HepG2 (cell line): ENCODE measurements at regions not wholly inside any gene's neighbourhood (a gene's known extent, or its start where the extent isn't known, plus 50 kb on each side); places are given as distances from the start of the nearest gene placed in this dataset.

Experiments used
- ATAC-seq: fragments of 200-7000 bp; cut with Tn5 transposase; 3 replicates; pipeline ENCODE4 v1.9.1; 2020; ENCODE audit warnings: mild to moderate bottlenecking, moderate library complexity
- BruUV-seq: library from RNA; stranded (reverse); fragments of 400-500 nt; replicated peaks from 2 replicates; lab custom pipeline; 2021; lab: Mats Ljungman, UMichigan
- CTCF ChIA-PET: fragments of 300-600 bp; formaldehyde crosslinking; extraction: SDS; loops from one replicate; lab custom pipeline; 2021; ENCODE audit warnings: low total read pairs, inconsistent platforms, low intra/inter-chr PET ratio; lab: Yijun Ruan, JAX
- POLR2A ChIA-PET: fragments of 350-600 bp; sonication (Branson Sonifier 250); formaldehyde crosslinking; loops from one replicate; lab custom pipeline; 2020; ENCODE audit warnings: antibody characterized with exemption, inconsistent platforms; lab: Yijun Ruan, JAX
- DNase-seq: peaks from one replicate; pipeline ENCODE4 v3.0.0-alpha.2; 2015; ENCODE audit warnings: low spot score
- FAIRE-seq: peaks from 3 replicates; lab custom pipeline; 2011; peaks lifted over from hg19 to GRCh38; lab: Jason Lieb, UNC
- H2AFZ ChIP-seq: one replicate; pipeline ENCODE4 v1.6.1; 2011; ENCODE audit warnings: low read length, inconsistent platforms
- H3K27ac ChIP-seq: fragments of 300-600 bp; 3 replicates; pipeline ENCODE4 v1.8.0; 2011; ENCODE audit warnings: mixed run types, mild to moderate bottlenecking, mixed read lengths, low read length, inconsistent platforms; ENCODE audit not compliant: insufficient read depth; ENCODE audit errors: extremely low read length
- H3K27me3 ChIP-seq, 2 experiments: fragments of 200-600 bp in 1 of 2; 2 replicates in 1 of 2; 3 replicates in 1 of 2; pipeline versions ENCODE4 v1.6.0 to v1.8.0; 2011; ENCODE audit warnings: low read length in 2 of 2, mild to moderate bottlenecking in 2 of 2, moderate library complexity in 2 of 2, inconsistent platforms in 1 of 2; ENCODE audit not compliant: insufficient read depth in 2 of 2, control insufficient read depth in 1 of 2
- H3K36me3 ChIP-seq, 2 experiments: fragments of 200-600 bp in 1 of 2; replicated peaks in 1 of 2; 2 replicates in 1 of 2; 3 replicates in 1 of 2; pipeline versions ENCODE4 v1.5.1 to v1.8.0; 2011; ENCODE audit warnings: low read length in 2 of 2, inconsistent platforms in 1 of 2; ENCODE audit not compliant: insufficient read depth in 2 of 2, control insufficient read depth in 1 of 2
- H3K4me1 ChIP-seq: 2 replicates; pipeline ENCODE4 v1.5.1; 2012; ENCODE audit warnings: low read length, inconsistent platforms; ENCODE audit not compliant: insufficient read depth
- H3K4me2 ChIP-seq: 2 replicates; pipeline ENCODE4 v1.6.0; 2011; ENCODE audit warnings: low read depth, low read length, inconsistent platforms
- H3K4me3 ChIP-seq, 3 experiments: fragments of 200-600 bp in 1 of 3; sonication (generic), shearing (Covaris generic) in 1 of 3; replicated peaks in 1 of 3; 2 replicates each; pipeline ENCODE4 v1.5.1; 2011 to 2016; ENCODE audit warnings: low read length in 3 of 3, inconsistent platforms in 2 of 3, low read depth in 2 of 3, mild to moderate bottlenecking in 2 of 3, control low read depth in 1 of 3, mixed read lengths in 1 of 3; ENCODE audit not compliant: insufficient read depth in 1 of 3
- H3K79me2 ChIP-seq: one replicate; pipeline ENCODE4 v1.6.1; 2011; ENCODE audit warnings: low read length, inconsistent platforms; ENCODE audit not compliant: insufficient read depth
- H3K9ac ChIP-seq: 2 replicates; pipeline ENCODE4 v1.6.0; 2011; ENCODE audit warnings: mild to moderate bottlenecking, low read depth, low read length, inconsistent platforms; ENCODE audit not compliant: insufficient read depth
- H3K9me3 ChIP-seq: 2 replicates; pipeline ENCODE4 v1.5.1; 2012; ENCODE audit warnings: mild to moderate bottlenecking, low read length
- H4K20me1 ChIP-seq: 2 replicates; pipeline ENCODE4 v1.6.0; 2011; ENCODE audit warnings: inconsistent platforms, mild to moderate bottlenecking, low read length, moderate library complexity; ENCODE audit not compliant: insufficient read depth
- ARNTL ChIP-seq: sonication (generic); formaldehyde crosslinking; IDR thresholded peaks from 2 replicates; pipeline ENCODE4 v1.4.0; 2020; ENCODE audit warnings: mild to moderate bottlenecking, missing genetic modification reagents
- CEBPB ChIP-seq: IDR thresholded peaks from 2 replicates; pipeline ENCODE4 v1.6.1; 2011; ENCODE audit warnings: low read depth, low read length, improper control_type of control experiment, borderline replicate concordance
- CEBPG ChIP-seq: IDR thresholded peaks from 2 replicates; pipeline ENCODE4 v1.6.1; 2016
- ERF ChIP-seq: IDR thresholded peaks from 2 replicates; pipeline ENCODE4 v1.6.1; 2018; ENCODE audit warnings: missing biosample characterization, missing genetic modification reagents
- FOSL2 ChIP-seq: sonication (generic); formaldehyde crosslinking; IDR thresholded peaks from 2 replicates; pipeline ENCODE4 v1.4.0; 2020; ENCODE audit warnings: missing genetic modification reagents
- HDAC1 ChIP-seq: sonication (generic); formaldehyde crosslinking; IDR thresholded peaks from 2 replicates; pipeline ENCODE4 v1.5.1; 2020; ENCODE audit warnings: mild to moderate bottlenecking, missing genetic modification reagents
- HMG20A ChIP-seq: IDR thresholded peaks from 2 replicates; pipeline ENCODE4 v1.6.1; 2016; ENCODE audit warnings: borderline replicate concordance
- JUND ChIP-seq: sonication (generic); formaldehyde crosslinking; IDR thresholded peaks from 2 replicates; pipeline ENCODE4 v1.8.0; 2022; ENCODE audit warnings: mild to moderate bottlenecking, missing genetic modification reagents
- MAFF ChIP-seq: IDR thresholded peaks from 2 replicates; pipeline ENCODE4 v1.6.1; 2011; ENCODE audit warnings: low read depth, low read length, improper control_type of control experiment
- PAF1 ChIP-seq: IDR thresholded peaks from 2 replicates; pipeline ENCODE4 v1.6.1; 2016; ENCODE audit warnings: missing genetic modification reagents, missing compliant biosample characterization
- RFX5 ChIP-seq: IDR thresholded peaks from 2 replicates; pipeline ENCODE4 v1.6.1; 2011; ENCODE audit warnings: low read depth, low read length, improper control_type of control experiment
- ZNF263 ChIP-seq: sonication (generic); formaldehyde crosslinking; IDR thresholded peaks from 2 replicates; pipeline ENCODE4 v1.4.0; 2020; ENCODE audit warnings: missing genetic modification reagents
- ZNF572 ChIP-seq: sonication (generic); formaldehyde crosslinking; IDR thresholded peaks from 2 replicates; pipeline ENCODE4 v1.5.1; 2020; ENCODE audit warnings: mild to moderate bottlenecking, missing genetic modification reagents
- ZNF652 ChIP-seq: IDR thresholded peaks from 2 replicates; pipeline ENCODE4 v1.6.1; 2016; ENCODE audit warnings: low read depth, borderline replicate concordance
- WGBS: methylation state at CpG from one replicate; pipeline ENCODE4 v1.1.6; 2017; ENCODE audit warnings: low lambda C conversion rate; 5-methylcytosine and 5-hydroxymethylcytosine counted together
- in situ Hi-C: cut with HindIII; loops from 2 replicates; pipeline ENCODE4 v1.10.0; 2017; ENCODE audit warnings: low pct_unique_long_range_greater_than_20kb; ENCODE audit not compliant: extremely low pct_ligation_motif_present
- intact Hi-C: fragments of 100-400 bp; cut with micrococcal nuclease; formaldehyde crosslinking; loops from one replicate; pipeline ENCODE4 v1.10.0; 2022; ENCODE audit not compliant: unreplicated experiment
- TF ChIP-seq, protein P1 (sequence below): sonication (generic); formaldehyde crosslinking; IDR thresholded peaks from 2 replicates; pipeline ENCODE4 v1.4.0; 2020; ENCODE audit warnings: mild to moderate bottlenecking, missing genetic modification reagents, borderline replicate concordance
- TF ChIP-seq, protein P2 (sequence below): fragments of 450-650 bp; IDR thresholded peaks from 2 replicates; pipeline ENCODE4 v1.6.1; 2016

- intact Hi-C loops, result no loop called here
- Histone ChIP-seq H3K4me3 (no peak overlapping the region), H3K27ac (no peak overlapping the region), H2AFZ (no peak overlapping the region), H3K4me2 (no peak overlapping the region), H3K9ac (no peak overlapping the region), H3K9me3 (no peaks in the 10 kb centered on the region), H3K36me3 (no peaks in the 10 kb centered on the region), H3K4me1 (no peaks in the 10 kb centered on the region), H3K79me2 (no peaks in the 10 kb centered on the region), H3K27me3 (no peaks in the 10 kb centered on the region; a peak in 1 of 5 replicates), H4K20me1 (no peaks in the 10 kb centered on the region)
- CTCF ChIA-PET, result no interaction called here
- FAIRE-seq (no peak), DNase-seq (no peak), ATAC-seq (no peak)
- TF ChIP-seq, protein P1, sequence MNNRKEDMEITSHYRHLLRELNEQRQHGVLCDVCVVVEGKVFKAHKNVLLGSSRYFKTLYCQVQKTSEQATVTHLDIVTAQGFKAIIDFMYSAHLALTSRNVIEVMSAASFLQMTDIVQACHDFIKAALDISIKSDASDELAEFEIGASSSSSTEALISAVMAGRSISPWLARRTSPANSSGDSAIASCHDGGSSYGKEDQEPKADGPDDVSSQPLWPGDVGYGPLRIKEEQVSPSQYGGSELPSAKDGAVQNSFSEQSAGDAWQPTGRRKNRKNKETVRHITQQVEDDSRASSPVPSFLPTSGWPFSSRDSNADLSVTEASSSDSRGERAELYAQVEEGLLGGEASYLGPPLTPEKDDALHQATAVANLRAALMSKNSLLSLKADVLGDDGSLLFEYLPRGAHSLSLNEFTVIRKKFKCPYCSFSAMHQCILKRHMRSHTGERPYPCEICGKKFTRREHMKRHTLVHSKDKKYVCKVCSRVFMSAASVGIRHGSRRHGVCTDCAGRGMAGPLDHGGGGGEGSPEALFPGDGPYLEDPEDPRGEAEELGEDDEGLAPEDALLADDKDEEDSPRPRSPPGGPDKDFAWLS (CRISPR knock-in tag), result no peak
- no peak for TF ChIP-seq ZNF572
- no TSS peak for BruUV-seq
- POLR2A ChIA-PET, result no interaction called here
- 10% methylated on average over 6 of the region's 6 CpGs for WGBS
- in situ Hi-C loops, result no loop called here
Observed at GRCh38 chr3:107988460-107989175, 102.2 kb downstream of the CD47 start.

DNA sequence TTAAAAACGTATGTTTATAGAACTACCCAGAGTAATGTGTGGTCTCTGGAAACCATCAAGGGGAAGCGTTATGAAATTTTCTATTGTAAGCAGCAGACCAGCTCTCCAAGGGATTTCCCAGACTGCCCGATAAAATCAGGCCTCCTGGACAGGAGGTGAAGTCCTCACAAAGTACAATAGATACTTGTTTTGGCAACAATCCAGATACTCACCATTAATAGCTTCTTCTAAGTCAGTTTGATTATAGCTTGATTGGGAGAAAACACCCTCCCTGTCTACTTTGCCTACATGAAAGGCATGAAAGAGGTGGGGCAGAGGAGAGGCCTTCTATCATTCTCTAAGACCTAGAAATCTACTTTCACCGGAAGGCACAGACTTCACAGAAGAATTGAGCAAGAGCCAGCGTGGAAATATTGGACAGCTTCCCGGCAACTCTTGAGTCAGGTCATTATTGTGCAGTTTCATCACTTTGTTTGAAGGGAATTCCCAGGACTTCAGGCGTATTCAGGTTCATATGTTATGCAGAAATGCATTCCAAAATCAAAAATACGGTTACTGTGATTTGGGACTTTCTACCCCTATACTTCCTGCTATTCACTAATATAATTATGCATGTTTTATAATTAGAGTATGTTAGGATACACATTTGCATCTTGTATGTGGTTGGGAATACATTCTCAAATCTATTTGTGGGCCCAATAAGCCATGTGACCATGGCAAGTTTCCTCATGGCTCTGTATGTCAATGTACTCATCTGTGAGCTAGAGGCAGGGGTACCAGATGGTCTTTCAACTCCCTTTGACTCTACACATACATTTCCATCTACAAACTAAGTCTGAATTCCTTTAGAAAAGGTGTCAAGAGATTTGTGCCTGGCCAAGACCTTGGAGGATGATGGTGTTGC is 103.5 kb downstream of the CD47 start:
- in situ Hi-C loops, result no loop called here
- no peaks in the 10 kb centered on the region for H3K4me1 ChIP-seq
- TF ChIP-seq JUND (CRISPR knock-in tag) (no peak), HMG20A (CRISPR knock-in tag) (peak; percentile 35; the same call in 1 of the 2 replicates), CEBPG (CRISPR knock-in tag) (0 out of 2 replicates have a peak, but pooled peaks have one; percentile 24), ARNTL (no peak), ZNF652 (CRISPR knock-in tag) (no peak), PAF1 (no peak), ERF (no peak), RFX5 (peak; percentile 57; the same call in 1 of the 2 replicates), FOSL2 (CRISPR knock-in tag) (peak; percentile 36; the same call in 1 of the 2 replicates), HDAC1 (CRISPR knock-in tag) (no peak), ZNF263 (CRISPR knock-in tag) (no peak), CEBPB (peak; percentile 58), MAFF (no peak)
- TF ChIP-seq, protein P2, sequence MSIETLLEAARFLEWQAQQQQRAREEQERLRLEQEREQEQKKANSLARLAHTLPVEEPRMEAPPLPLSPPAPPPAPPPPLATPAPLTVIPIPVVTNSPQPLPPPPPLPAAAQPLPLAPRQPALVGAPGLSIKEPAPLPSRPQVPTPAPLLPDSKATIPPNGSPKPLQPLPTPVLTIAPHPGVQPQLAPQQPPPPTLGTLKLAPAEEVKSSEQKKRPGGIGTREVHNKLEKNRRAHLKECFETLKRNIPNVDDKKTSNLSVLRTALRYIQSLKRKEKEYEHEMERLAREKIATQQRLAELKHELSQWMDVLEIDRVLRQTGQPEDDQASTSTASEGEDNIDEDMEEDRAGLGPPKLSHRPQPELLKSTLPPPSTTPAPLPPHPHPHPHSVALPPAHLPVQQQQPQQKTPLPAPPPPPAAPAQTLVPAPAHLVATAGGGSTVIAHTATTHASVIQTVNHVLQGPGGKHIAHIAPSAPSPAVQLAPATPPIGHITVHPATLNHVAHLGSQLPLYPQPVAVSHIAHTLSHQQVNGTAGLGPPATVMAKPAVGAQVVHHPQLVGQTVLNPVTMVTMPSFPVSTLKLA, result peak; percentile 73
- TF ChIP-seq, all 625 proteins: peak for 6
- no peak overlapping the region for H3K4me3 ChIP-seq
- intact Hi-C loops, result no loop called here
- CTCF ChIA-PET, result no interaction called here
- no peaks in the 10 kb centered on the region for H3K36me3 ChIP-seq
- DNase-seq (peak; percentile 46), FAIRE-seq (no peak), ATAC-seq (no peak; the same call in 2 of the 3 replicates)
- BruUV-seq, result no TSS peak
- no peaks in the 10 kb centered on the region for H4K20me1 ChIP-seq
- no peak overlapping the region for H3K27ac ChIP-seq
- no peaks in the 10 kb centered on the region; a peak in 1 of 5 replicates for H3K27me3 ChIP-seq
- no peaks in the 10 kb centered on the region for H3K9me3 ChIP-seq
- POLR2A ChIA-PET, result no interaction called here
- WGBS, result 3% methylated on average over 8 of the region's 8 CpGs
- H2AFZ ChIP-seq, result no peak overlapping the region
- no peaks in the 10 kb centered on the region for H3K79me2 ChIP-seq
- no peak overlapping the region for H3K4me2 ChIP-seq
- H3K9ac ChIP-seq, result no peak overlapping the region
